ENCODE measurements at regions not wholly inside any gene's neighbourhood (a gene's known extent, or its start where the extent isn't known, plus 50 kb on each side); places are given as distances from the start of the nearest gene placed in this dataset.

DNA sequence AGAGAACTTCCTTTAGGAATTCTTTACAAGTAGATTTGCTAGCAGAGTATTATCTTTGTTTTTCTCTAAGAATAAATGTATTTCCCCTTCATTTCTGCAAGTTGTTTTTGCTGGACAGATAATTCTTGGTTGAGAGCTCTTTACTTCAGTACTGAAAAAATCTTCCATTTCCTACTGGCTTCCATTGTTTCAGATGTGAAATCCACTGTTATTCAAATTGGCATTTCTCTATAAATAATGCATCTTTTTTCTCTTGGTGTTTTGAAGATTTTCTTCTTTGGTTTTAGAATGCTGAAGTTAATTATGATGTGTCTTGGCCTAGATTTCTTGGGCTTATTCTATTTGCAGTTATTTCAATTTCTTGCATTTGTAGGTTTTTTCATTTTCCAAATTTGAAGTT, 270.0 kb upstream of the GYPC start:
- Histone ChIP-seq H3K79me2 (ENCODE audit: low read length) (no peaks in the 10 kb centered on the region), H3K36me3 (ENCODE audit: low read depth, low read length) (no peaks in the 10 kb centered on the region), H3K4me1 (ENCODE audit: insufficient read depth, low read length) (no peaks in the 10 kb centered on the region), H3F3A (ENCODE audit: low read length, unreplicated experiment) (no peaks in the 10 kb centered on the region), H4K20me1 (ENCODE audit: low read length) (no peaks in the 10 kb centered on the region), H3K9me2 (replicated peaks; ENCODE audit: low read length) (no peaks in the 10 kb centered on the region), H3K27me3 (ENCODE audit: low read length) (no peaks in the 10 kb centered on the region), H3K9ac (ENCODE audit: low read length) (no peak overlapping the region), H3K4me3 (ENCODE audit: low read length) (no peak overlapping the region), H3K4me2 (ENCODE audit: low read length) (no peak overlapping the region), H3K9me3 (ENCODE audit: low read length) (peaks cover 16% of the 10 kb centered on the region), H3K27ac (ENCODE audit: low read length) (no peak overlapping the region), H2AFZ (ENCODE audit: low read length) (no peak overlapping the region)
- no peak for ATAC-seq
- intact Hi-C loops (cut with micrococcal nuclease), result no loop called here
- no peak for TF ChIP-seq CTCF (conservative IDR thresholded peaks at IDR 0.05; ENCODE audit: low read depth, low read length)
- no peak for TF ChIP-seq EZH2phosphoT487 (IDR thresholded peaks at IDR 0.05; ENCODE audit: borderline replicate concordance, low read length)
- TF ChIP-seq EZH2 (IDR thresholded peaks at IDR 0.05; ENCODE audit: low read length, unreplicated experiment), result no peak
- BruUV-seq (replicated peaks), result no TSS peak
- POLR2A ChIA-PET (ENCODE audit: unreplicated experiment), result no interaction called here
- CTCF ChIA-PET, result no interaction called here
- no peak for DNase-seq

DNA sequence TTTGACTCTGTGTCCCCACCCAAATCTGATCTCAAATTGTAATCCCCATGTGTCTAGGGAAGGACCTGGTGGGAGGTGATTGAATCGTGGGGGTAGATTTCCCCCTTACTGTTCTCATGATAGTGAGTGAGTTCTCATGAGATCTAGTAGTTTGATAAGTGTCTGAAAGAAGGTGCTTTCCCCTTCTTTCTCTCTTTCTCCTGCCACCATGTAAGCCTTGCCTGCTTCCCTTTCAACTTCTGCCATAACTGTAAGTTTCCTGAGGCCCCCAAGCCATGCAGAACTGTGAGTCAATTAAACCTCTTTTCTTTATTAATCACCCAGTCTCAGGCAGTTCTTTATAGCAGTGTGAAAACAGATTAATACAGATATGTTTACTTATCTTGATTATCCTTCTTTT, 266.5 kb upstream of the GYPC start:
- Histone ChIP-seq H3K4me3 (ENCODE audit: low read length) (no peak overlapping the region), H3K79me2 (ENCODE audit: low read length) (no peaks in the 10 kb centered on the region), H3K9me2 (replicated peaks; ENCODE audit: low read length) (no peaks in the 10 kb centered on the region), H3K27me3 (ENCODE audit: low read length) (no peaks in the 10 kb centered on the region), H3K36me3 (ENCODE audit: low read depth, low read length) (no peaks in the 10 kb centered on the region), H3K9ac (ENCODE audit: low read length) (no peak overlapping the region), H2AFZ (ENCODE audit: low read length) (no peak overlapping the region), H3K9me3 (ENCODE audit: low read length) (peaks cover 12% of the 10 kb centered on the region), H3K27ac (ENCODE audit: low read length) (no peak overlapping the region), H4K20me1 (ENCODE audit: low read length) (no peaks in the 10 kb centered on the region), H3K4me1 (ENCODE audit: insufficient read depth, low read length) (no peaks in the 10 kb centered on the region), H3K4me2 (ENCODE audit: low read length) (no peak overlapping the region), H3F3A (ENCODE audit: low read length, unreplicated experiment) (no peaks in the 10 kb centered on the region)
- DNase-seq (no peak), ATAC-seq (no peak)
- TF ChIP-seq EZH2phosphoT487 (IDR thresholded peaks at IDR 0.05; ENCODE audit: borderline replicate concordance, low read length) (no peak), EZH2 (IDR thresholded peaks at IDR 0.05; ENCODE audit: low read length, unreplicated experiment) (no peak), CTCF (conservative IDR thresholded peaks at IDR 0.05; ENCODE audit: low read depth, low read length) (no peak)
- ChIA-PET POLR2A (ENCODE audit: unreplicated experiment) (no interaction called here), CTCF (no interaction called here)
- BruUV-seq (replicated peaks), result no TSS peak
- intact Hi-C loops (cut with micrococcal nuclease), result no loop called here

GRCh38 chr2:126392889-126393288, 263.1 kb upstream of the GYPC start:
- BruUV-seq (replicated peaks), result no TSS peak
- Histone ChIP-seq H3K27ac (ENCODE audit: low read length) (no peak overlapping the region), H3K9ac (ENCODE audit: low read length) (no peak overlapping the region), H4K20me1 (ENCODE audit: low read length) (no peaks in the 10 kb centered on the region), H3K9me3 (ENCODE audit: low read length) (no peaks in the 10 kb centered on the region), H3K9me2 (replicated peaks; ENCODE audit: low read length) (no peaks in the 10 kb centered on the region), H2AFZ (ENCODE audit: low read length) (no peak overlapping the region), H3F3A (ENCODE audit: low read length, unreplicated experiment) (no peaks in the 10 kb centered on the region), H3K4me3 (ENCODE audit: low read length) (no peak overlapping the region), H3K79me2 (ENCODE audit: low read length) (no peaks in the 10 kb centered on the region), H3K4me2 (ENCODE audit: low read length) (no peak overlapping the region), H3K4me1 (ENCODE audit: insufficient read depth, low read length) (no peaks in the 10 kb centered on the region), H3K36me3 (ENCODE audit: low read depth, low read length) (no peaks in the 10 kb centered on the region), H3K27me3 (ENCODE audit: low read length) (no peaks in the 10 kb centered on the region)
- no peak for ATAC-seq
- ChIA-PET CTCF (no interaction called here), POLR2A (ENCODE audit: unreplicated experiment) (no interaction called here)
- no peak for DNase-seq
- intact Hi-C loops (cut with micrococcal nuclease), result no loop called here
- no peak for TF ChIP-seq CTCF (conservative IDR thresholded peaks at IDR 0.05; ENCODE audit: low read depth, low read length)
- TF ChIP-seq EZH2phosphoT487 (IDR thresholded peaks at IDR 0.05; ENCODE audit: borderline replicate concordance, low read length), result no peak
- no peak for TF ChIP-seq EZH2 (IDR thresholded peaks at IDR 0.05; ENCODE audit: low read length, unreplicated experiment)
